HL-60 (cell line): ENCODE measurements at regions not wholly inside any gene's neighbourhood (a gene's known extent, or its start where the extent isn't known, plus 50 kb on each side); places are given as distances from the start of the nearest gene placed in this dataset.

Experiments used
- POLR2AphosphoS5 ChIP-seq: IDR thresholded peaks from 2 replicates; pipeline ENCODE4 v1.6.1; 2012; ENCODE audit warnings: low read depth
- TF ChIP-seq, protein P1 (sequence below): IDR thresholded peaks from one replicate; pipeline ENCODE4 v1.5.1; 2011; ENCODE audit warnings: low read length, control low read depth, inconsistent platforms; ENCODE audit not compliant: insufficient read depth
- TF ChIP-seq, protein P2 (sequence below): IDR thresholded peaks from 2 replicates; pipeline ENCODE4 v1.6.1; 2012; ENCODE audit warnings: low read depth; ENCODE audit not compliant: insufficient replicate concordance

DNA sequence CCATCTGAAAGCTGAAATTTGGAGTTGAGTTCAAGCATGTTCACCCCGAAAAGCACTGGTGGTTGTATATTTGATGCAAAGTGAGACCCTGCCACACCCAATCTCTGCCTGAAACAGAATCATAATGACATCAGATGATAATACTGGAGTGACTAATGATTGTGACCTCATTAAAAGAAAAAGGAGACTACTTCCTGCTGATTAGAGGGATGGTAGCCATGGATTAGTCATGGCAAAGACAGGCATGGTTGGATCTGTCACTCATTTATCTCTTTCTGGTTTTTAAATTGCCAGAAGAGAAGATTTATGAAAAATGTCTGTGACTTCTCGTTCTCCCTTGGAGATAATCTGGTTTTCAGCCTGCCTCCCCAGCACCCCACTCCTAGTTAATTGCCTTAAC lies 101.2 kb downstream of the BAMBI start:
- TF ChIP-seq, protein P1, sequence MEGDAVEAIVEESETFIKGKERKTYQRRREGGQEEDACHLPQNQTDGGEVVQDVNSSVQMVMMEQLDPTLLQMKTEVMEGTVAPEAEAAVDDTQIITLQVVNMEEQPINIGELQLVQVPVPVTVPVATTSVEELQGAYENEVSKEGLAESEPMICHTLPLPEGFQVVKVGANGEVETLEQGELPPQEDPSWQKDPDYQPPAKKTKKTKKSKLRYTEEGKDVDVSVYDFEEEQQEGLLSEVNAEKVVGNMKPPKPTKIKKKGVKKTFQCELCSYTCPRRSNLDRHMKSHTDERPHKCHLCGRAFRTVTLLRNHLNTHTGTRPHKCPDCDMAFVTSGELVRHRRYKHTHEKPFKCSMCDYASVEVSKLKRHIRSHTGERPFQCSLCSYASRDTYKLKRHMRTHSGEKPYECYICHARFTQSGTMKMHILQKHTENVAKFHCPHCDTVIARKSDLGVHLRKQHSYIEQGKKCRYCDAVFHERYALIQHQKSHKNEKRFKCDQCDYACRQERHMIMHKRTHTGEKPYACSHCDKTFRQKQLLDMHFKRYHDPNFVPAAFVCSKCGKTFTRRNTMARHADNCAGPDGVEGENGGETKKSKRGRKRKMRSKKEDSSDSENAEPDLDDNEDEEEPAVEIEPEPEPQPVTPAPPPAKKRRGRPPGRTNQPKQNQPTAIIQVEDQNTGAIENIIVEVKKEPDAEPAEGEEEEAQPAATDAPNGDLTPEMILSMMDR, result no peak
- TF ChIP-seq POLR2AphosphoS5, result no peak
- TF ChIP-seq, protein P2, sequence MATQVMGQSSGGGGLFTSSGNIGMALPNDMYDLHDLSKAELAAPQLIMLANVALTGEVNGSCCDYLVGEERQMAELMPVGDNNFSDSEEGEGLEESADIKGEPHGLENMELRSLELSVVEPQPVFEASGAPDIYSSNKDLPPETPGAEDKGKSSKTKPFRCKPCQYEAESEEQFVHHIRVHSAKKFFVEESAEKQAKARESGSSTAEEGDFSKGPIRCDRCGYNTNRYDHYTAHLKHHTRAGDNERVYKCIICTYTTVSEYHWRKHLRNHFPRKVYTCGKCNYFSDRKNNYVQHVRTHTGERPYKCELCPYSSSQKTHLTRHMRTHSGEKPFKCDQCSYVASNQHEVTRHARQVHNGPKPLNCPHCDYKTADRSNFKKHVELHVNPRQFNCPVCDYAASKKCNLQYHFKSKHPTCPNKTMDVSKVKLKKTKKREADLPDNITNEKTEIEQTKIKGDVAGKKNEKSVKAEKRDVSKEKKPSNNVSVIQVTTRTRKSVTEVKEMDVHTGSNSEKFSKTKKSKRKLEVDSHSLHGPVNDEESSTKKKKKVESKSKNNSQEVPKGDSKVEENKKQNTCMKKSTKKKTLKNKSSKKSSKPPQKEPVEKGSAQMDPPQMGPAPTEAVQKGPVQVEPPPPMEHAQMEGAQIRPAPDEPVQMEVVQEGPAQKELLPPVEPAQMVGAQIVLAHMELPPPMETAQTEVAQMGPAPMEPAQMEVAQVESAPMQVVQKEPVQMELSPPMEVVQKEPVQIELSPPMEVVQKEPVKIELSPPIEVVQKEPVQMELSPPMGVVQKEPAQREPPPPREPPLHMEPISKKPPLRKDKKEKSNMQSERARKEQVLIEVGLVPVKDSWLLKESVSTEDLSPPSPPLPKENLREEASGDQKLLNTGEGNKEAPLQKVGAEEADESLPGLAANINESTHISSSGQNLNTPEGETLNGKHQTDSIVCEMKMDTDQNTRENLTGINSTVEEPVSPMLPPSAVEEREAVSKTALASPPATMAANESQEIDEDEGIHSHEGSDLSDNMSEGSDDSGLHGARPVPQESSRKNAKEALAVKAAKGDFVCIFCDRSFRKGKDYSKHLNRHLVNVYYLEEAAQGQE, result no peak
